Stimulated activated CD4-positive, alpha-beta T cell treated with anti-CD3 and anti-CD28 coated beads, Interleukin-15, amount 100 ng/mL, for 1 hour (primary cell): ENCODE measurements at regions not wholly inside any gene's neighbourhood (a gene's known extent, or its start where the extent isn't known, plus 50 kb on each side); places are given as distances from the start of the nearest gene placed in this dataset.

Source experiments
- DNase-seq, 2 donors: peaks; one replicate each; pipeline ENCODE4 v3.0.0-alpha.2; 2020; ENCODE audit warnings: low read depth in 1 of 2, low spot score in 1 of 2

- DNase-seq: no peak
Measured at GRCh38 chr5:89281766-89282553, 399.0 kb upstream of the MEF2C start.

- DNase-seq: no peak
Measured at GRCh38 chr5:89281211-89281610, 398.2 kb upstream of the MEF2C start.

- no peak for DNase-seq
Measured at GRCh38 chr5:89280103-89281037, 397.4 kb upstream of the MEF2C start.

- no peak for DNase-seq
Measured at GRCh38 chr5:89279391-89280036, 396.5 kb upstream of the MEF2C start.

- no peak for DNase-seq
Measured at GRCh38 chr5:89277816-89278215, 394.8 kb upstream of the MEF2C start.

- no peak for DNase-seq
Measured at GRCh38 chr5:89276566-89277305, 393.8 kb upstream of the MEF2C start.

GRCh38 chr5:89275066-89275855 is 392.3 kb upstream of the MEF2C start:
- DNase-seq: no peak

- DNase-seq: no peak
Measured at GRCh38 chr5:89273289-89273688, 390.3 kb upstream of the MEF2C start.

- DNase-seq: no peak
Measured at GRCh38 chr5:89270901-89271300, 387.9 kb upstream of the MEF2C start.

GRCh38 chr5:89269721-89270120 is 386.7 kb upstream of the MEF2C start:
- no peak for DNase-seq

- DNase-seq: no peak
Measured at GRCh38 chr5:89268460-89268859, 385.5 kb upstream of the MEF2C start.

- no peak for DNase-seq
Measured at GRCh38 chr5:89267788-89268187, 384.8 kb upstream of the MEF2C start.

- no peak for DNase-seq
Measured at GRCh38 chr5:89265511-89266179, 382.7 kb upstream of the MEF2C start.

- DNase-seq: no peak
Measured at GRCh38 chr5:89263846-89264245, 380.9 kb upstream of the MEF2C start.

- DNase-seq: no peak
Measured at GRCh38 chr5:89262030-89262429, 379.0 kb upstream of the MEF2C start.

GRCh38 chr5:89260254-89260653 is 377.3 kb upstream of the MEF2C start:
- no peak for DNase-seq

GRCh38 chr5:89255845-89256463 is 373.0 kb upstream of the MEF2C start:
- no peak for DNase-seq

GRCh38 chr5:89253666-89254352 is 370.8 kb upstream of the MEF2C start:
- no peak for DNase-seq

- no peak for DNase-seq
Measured at GRCh38 chr5:89246864-89247263, 363.9 kb upstream of the MEF2C start.
